HepG2 (cell line): ENCODE measurements at regions not wholly inside any gene's neighbourhood (a gene's known extent, or its start where the extent isn't known, plus 50 kb on each side); places are given as distances from the start of the nearest gene placed in this dataset.

Experiments used
- EP300 ChIP-seq, 3 experiments: sonication (generic) in 1 of 3; formaldehyde crosslinking in 1 of 3; IDR thresholded peaks; 2 replicates each; pipeline versions ENCODE4 v1.5.1 to v1.6.1; 2011 to 2020; ENCODE audit warnings: low read depth in 2 of 3, low read length in 2 of 3, borderline replicate concordance in 1 of 3, improper control_type of control experiment in 1 of 3, mild to moderate bottlenecking in 1 of 3, missing genetic modification reagents in 1 of 3, moderate library complexity in 1 of 3
- HIVEP1 ChIP-seq: sonication (generic); formaldehyde crosslinking; IDR thresholded peaks from 2 replicates; pipeline ENCODE4 v1.4.0; 2020; ENCODE audit warnings: mild to moderate bottlenecking, missing genetic modification reagents
- HNF4A ChIP-seq: sonication (generic); formaldehyde crosslinking; IDR thresholded peaks from 2 replicates; pipeline ENCODE4 v1.4.0; 2020; ENCODE audit warnings: missing genetic modification reagents
- HOMEZ ChIP-seq: IDR thresholded peaks from 2 replicates; pipeline ENCODE4 v1.6.1; 2016; ENCODE audit warnings: low read depth
- JDP2 ChIP-seq: sonication (generic); formaldehyde crosslinking; IDR thresholded peaks from 2 replicates; pipeline ENCODE4 v1.8.1; 2022; ENCODE audit warnings: missing genetic modification reagents, borderline replicate concordance
- MTA1 ChIP-seq: sonication (generic); formaldehyde crosslinking; IDR thresholded peaks from 2 replicates; pipeline ENCODE4 v1.4.0; 2020; ENCODE audit warnings: missing genetic modification reagents, mild to moderate bottlenecking, borderline replicate concordance
- NFIC ChIP-seq: IDR thresholded peaks from 2 replicates; pipeline ENCODE4 v1.6.1; 2012; ENCODE audit warnings: mild to moderate bottlenecking, low read length, inconsistent platforms
- SETDB1 ChIP-seq: sonication (generic); formaldehyde crosslinking; IDR thresholded peaks from 2 replicates; pipeline ENCODE4 v1.5.1; 2020; ENCODE audit warnings: missing genetic modification reagents, mild to moderate bottlenecking, borderline replicate concordance
- SOX5 ChIP-seq: IDR thresholded peaks from 2 replicates; pipeline ENCODE4 v1.6.1; 2016; ENCODE audit warnings: borderline replicate concordance
- SP1 ChIP-seq, 2 experiments: fragments of 450-650 bp in 1 of 2; sonication (generic) in 1 of 2; formaldehyde crosslinking in 1 of 2; IDR thresholded peaks; 2 replicates each; pipeline versions ENCODE4 v1.4.0 to v1.6.1; 2016 to 2020; ENCODE audit warnings: missing genetic modification reagents in 1 of 2
- SUZ12 ChIP-seq: fragments of 150-350 bp; IDR thresholded peaks from 2 replicates; pipeline ENCODE4 v1.6.1; 2014; ENCODE audit warnings: low read depth, low read length
- SYNCRIP ChIP-seq: fragments of 200-400 bp; formaldehyde crosslinking; IDR thresholded peaks from 2 replicates; pipeline ENCODE4 v1.6.1; 2018; ENCODE audit warnings: mild to moderate bottlenecking, low read depth, low read length; ENCODE audit not compliant: insufficient read depth
- ZMYM2 ChIP-seq: sonication (generic); formaldehyde crosslinking; IDR thresholded peaks from 2 replicates; pipeline ENCODE4 v1.8.0; 2022; ENCODE audit warnings: mild to moderate bottlenecking, missing genetic modification reagents
- ZNF558 ChIP-seq: sonication (generic); formaldehyde crosslinking; IDR thresholded peaks from 2 replicates; pipeline ENCODE4 v1.9.0; 2022; ENCODE audit warnings: mild to moderate bottlenecking, missing genetic modification reagents, borderline replicate concordance
- TF ChIP-seq, protein P1 (sequence below): sonication (generic); formaldehyde crosslinking; IDR thresholded peaks from 2 replicates; pipeline ENCODE4 v1.4.0; 2020; ENCODE audit warnings: missing genetic modification reagents
- TF ChIP-seq, protein P2 (sequence below): sonication (generic); formaldehyde crosslinking; conservative IDR thresholded peaks from 2 replicates; pipeline ENCODE4 v1.4.0; 2020; ENCODE audit warnings: missing genetic modification reagents
- TF ChIP-seq, protein P3 (sequence below): IDR thresholded peaks from 2 replicates; pipeline ENCODE4 v1.4.0; 2020; ENCODE audit warnings: mild to moderate bottlenecking, missing genetic modification reagents

- TF ChIP-seq JDP2 (CRISPR knock-in tag) = no peak
- 0 out of 2 replicates have a peak, but pooled peaks have one; percentile 19 for TF ChIP-seq NFIC
- TF ChIP-seq, protein P1, sequence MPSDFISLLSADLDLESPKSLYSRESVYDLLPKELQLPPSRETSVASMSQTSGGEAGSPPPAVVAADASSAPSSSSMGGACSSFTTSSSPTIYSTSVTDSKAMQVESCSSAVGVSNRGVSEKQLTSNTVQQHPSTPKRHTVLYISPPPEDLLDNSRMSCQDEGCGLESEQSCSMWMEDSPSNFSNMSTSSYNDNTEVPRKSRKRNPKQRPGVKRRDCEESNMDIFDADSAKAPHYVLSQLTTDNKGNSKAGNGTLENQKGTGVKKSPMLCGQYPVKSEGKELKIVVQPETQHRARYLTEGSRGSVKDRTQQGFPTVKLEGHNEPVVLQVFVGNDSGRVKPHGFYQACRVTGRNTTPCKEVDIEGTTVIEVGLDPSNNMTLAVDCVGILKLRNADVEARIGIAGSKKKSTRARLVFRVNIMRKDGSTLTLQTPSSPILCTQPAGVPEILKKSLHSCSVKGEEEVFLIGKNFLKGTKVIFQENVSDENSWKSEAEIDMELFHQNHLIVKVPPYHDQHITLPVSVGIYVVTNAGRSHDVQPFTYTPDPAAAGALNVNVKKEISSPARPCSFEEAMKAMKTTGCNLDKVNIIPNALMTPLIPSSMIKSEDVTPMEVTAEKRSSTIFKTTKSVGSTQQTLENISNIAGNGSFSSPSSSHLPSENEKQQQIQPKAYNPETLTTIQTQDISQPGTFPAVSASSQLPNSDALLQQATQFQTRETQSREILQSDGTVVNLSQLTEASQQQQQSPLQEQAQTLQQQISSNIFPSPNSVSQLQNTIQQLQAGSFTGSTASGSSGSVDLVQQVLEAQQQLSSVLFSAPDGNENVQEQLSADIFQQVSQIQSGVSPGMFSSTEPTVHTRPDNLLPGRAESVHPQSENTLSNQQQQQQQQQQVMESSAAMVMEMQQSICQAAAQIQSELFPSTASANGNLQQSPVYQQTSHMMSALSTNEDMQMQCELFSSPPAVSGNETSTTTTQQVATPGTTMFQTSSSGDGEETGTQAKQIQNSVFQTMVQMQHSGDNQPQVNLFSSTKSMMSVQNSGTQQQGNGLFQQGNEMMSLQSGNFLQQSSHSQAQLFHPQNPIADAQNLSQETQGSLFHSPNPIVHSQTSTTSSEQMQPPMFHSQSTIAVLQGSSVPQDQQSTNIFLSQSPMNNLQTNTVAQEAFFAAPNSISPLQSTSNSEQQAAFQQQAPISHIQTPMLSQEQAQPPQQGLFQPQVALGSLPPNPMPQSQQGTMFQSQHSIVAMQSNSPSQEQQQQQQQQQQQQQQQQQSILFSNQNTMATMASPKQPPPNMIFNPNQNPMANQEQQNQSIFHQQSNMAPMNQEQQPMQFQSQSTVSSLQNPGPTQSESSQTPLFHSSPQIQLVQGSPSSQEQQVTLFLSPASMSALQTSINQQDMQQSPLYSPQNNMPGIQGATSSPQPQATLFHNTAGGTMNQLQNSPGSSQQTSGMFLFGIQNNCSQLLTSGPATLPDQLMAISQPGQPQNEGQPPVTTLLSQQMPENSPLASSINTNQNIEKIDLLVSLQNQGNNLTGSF (CRISPR knock-in tag) = no peak
- TF ChIP-seq SETDB1 (CRISPR knock-in tag) = no peak
- TF ChIP-seq ZNF558 = no peak
- peak in 1 of 2 experiments; percentile 34; a peak in 1 of 4 replicates for TF ChIP-seq EP300 (IDR thresholded peaks at IDR 0.05; ENCODE audit: low read depth in 2 of 2, low read length in 2 of 2)
- no peak for TF ChIP-seq EP300 (CRISPR knock-in tag; IDR thresholded peaks at IDR 0.05; ENCODE audit: borderline replicate concordance)
- no peak for TF ChIP-seq MTA1 (CRISPR knock-in tag)
- TF ChIP-seq, protein P2, sequence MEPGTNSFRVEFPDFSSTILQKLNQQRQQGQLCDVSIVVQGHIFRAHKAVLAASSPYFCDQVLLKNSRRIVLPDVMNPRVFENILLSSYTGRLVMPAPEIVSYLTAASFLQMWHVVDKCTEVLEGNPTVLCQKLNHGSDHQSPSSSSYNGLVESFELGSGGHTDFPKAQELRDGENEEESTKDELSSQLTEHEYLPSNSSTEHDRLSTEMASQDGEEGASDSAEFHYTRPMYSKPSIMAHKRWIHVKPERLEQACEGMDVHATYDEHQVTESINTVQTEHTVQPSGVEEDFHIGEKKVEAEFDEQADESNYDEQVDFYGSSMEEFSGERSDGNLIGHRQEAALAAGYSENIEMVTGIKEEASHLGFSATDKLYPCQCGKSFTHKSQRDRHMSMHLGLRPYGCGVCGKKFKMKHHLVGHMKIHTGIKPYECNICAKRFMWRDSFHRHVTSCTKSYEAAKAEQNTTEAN (CRISPR knock-in tag) = peak; percentile 98
- no peak for TF ChIP-seq ZMYM2
- TF ChIP-seq, protein P3, sequence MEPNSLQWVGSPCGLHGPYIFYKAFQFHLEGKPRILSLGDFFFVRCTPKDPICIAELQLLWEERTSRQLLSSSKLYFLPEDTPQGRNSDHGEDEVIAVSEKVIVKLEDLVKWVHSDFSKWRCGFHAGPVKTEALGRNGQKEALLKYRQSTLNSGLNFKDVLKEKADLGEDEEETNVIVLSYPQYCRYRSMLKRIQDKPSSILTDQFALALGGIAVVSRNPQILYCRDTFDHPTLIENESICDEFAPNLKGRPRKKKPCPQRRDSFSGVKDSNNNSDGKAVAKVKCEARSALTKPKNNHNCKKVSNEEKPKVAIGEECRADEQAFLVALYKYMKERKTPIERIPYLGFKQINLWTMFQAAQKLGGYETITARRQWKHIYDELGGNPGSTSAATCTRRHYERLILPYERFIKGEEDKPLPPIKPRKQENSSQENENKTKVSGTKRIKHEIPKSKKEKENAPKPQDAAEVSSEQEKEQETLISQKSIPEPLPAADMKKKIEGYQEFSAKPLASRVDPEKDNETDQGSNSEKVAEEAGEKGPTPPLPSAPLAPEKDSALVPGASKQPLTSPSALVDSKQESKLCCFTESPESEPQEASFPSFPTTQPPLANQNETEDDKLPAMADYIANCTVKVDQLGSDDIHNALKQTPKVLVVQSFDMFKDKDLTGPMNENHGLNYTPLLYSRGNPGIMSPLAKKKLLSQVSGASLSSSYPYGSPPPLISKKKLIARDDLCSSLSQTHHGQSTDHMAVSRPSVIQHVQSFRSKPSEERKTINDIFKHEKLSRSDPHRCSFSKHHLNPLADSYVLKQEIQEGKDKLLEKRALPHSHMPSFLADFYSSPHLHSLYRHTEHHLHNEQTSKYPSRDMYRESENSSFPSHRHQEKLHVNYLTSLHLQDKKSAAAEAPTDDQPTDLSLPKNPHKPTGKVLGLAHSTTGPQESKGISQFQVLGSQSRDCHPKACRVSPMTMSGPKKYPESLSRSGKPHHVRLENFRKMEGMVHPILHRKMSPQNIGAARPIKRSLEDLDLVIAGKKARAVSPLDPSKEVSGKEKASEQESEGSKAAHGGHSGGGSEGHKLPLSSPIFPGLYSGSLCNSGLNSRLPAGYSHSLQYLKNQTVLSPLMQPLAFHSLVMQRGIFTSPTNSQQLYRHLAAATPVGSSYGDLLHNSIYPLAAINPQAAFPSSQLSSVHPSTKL = peak; percentile 31; the same call in 1 of the 2 replicates
- TF ChIP-seq HNF4A = 0 out of 2 replicates have a peak, but pooled peaks have one; percentile 9
- no peak for TF ChIP-seq SP1 (IDR thresholded peaks at IDR 0.05)
- TF ChIP-seq SP1 (CRISPR knock-in tag; IDR thresholded peaks at IDR 0.05) = no peak
- TF ChIP-seq HOMEZ (CRISPR knock-in tag) = no peak
- peak; percentile 18; the same call in 1 of the 2 replicates for TF ChIP-seq SOX5 (CRISPR knock-in tag)
- TF ChIP-seq SUZ12 = no peak
- TF ChIP-seq HIVEP1 (CRISPR knock-in tag) = no peak
- no peak for TF ChIP-seq SYNCRIP
Observed at GRCh38 chr5:110087829-110088228, 398.1 kb downstream of the MAN2A1 start (continued).
